ENCODE measurements at regions not wholly inside any gene's neighbourhood (a gene's known extent, or its start where the extent isn't known, plus 50 kb on each side); places are given as distances from the start of the nearest gene placed in this dataset.

GRCh38 chr10:9848278-9848677 lies 1169.4 kb upstream of the CELF2 start:
- Histone ChIP-seq H3K27me3 (ENCODE audit: control insufficient read depth, low read length) (no peaks in the 10 kb centered on the region), H4K20me1 (ENCODE audit: control insufficient read depth, insufficient read depth, low read depth, low read length) (no peaks in the 10 kb centered on the region), H3K27ac (ENCODE audit: low read depth, low read length) (no peak overlapping the region), H3K9me3 (ENCODE audit: control insufficient read depth, insufficient read depth, low read length) (no peaks in the 10 kb centered on the region), H3K4me3 (ENCODE audit: low read length) (no peak overlapping the region), H3K9me2 (replicated peaks; ENCODE audit: control insufficient read depth, low read length) (no peaks in the 10 kb centered on the region), H3K36me3 (ENCODE audit: control insufficient read depth, low read length) (no peaks in the 10 kb centered on the region), H3K4me2 (ENCODE audit: low read length) (no peak overlapping the region), H3F3A (ENCODE audit: control insufficient read depth, insufficient read depth) (no peaks in the 10 kb centered on the region), H3K4me1 (ENCODE audit: control insufficient read depth, low read length) (no peaks in the 10 kb centered on the region), H3K79me2 (ENCODE audit: control insufficient read depth, low read length) (no peaks in the 10 kb centered on the region)
- TF ChIP-seq EZH2phosphoT487 (IDR thresholded peaks at IDR 0.05; ENCODE audit: borderline replicate concordance, low read length) (no peak), CTCF (IDR thresholded peaks at IDR 0.05; ENCODE audit: low read depth, low read length, poor library complexity, severe bottlenecking) (no peak)

DNA sequence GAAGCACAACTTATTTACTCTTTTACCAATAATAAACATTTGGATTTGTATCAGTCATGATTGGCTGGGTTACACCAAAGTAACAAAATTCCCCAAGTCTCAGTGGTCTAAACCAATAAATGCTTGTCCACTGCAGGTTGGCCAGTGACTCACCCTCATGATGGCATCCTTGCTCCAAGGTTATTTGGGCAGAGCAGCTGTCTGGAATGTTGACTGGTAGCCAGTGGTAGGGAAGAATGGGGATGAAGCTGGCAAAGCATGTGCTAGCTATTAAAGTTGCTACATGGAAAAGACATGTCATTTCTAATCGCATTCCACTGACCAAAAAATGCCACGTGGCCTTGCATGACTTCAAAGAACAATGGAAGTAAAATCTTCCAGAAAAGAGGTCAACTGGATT lies 1168.7 kb upstream of the CELF2 start:
- H3K9me3 ChIP-seq (ENCODE audit: control insufficient read depth, insufficient read depth, low read length): no peaks in the 10 kb centered on the region
- no peaks in the 10 kb centered on the region for H3F3A ChIP-seq (ENCODE audit: control insufficient read depth, insufficient read depth)
- H3K36me3 ChIP-seq (ENCODE audit: control insufficient read depth, low read length): no peaks in the 10 kb centered on the region
- no peak overlapping the region for H3K4me3 ChIP-seq (ENCODE audit: low read length)
- H4K20me1 ChIP-seq (ENCODE audit: control insufficient read depth, insufficient read depth, low read depth, low read length): no peaks in the 10 kb centered on the region
- TF ChIP-seq CTCF (IDR thresholded peaks at IDR 0.05; ENCODE audit: low read depth, low read length, poor library complexity, severe bottlenecking) (no peak), EZH2phosphoT487 (IDR thresholded peaks at IDR 0.05; ENCODE audit: borderline replicate concordance, low read length) (no peak)
- no peaks in the 10 kb centered on the region for H3K9me2 ChIP-seq (replicated peaks; ENCODE audit: control insufficient read depth, low read length)
- H3K27me3 ChIP-seq (ENCODE audit: control insufficient read depth, low read length): no peaks in the 10 kb centered on the region
- H3K4me2 ChIP-seq (ENCODE audit: low read length): no peak overlapping the region
- H3K4me1 ChIP-seq (ENCODE audit: control insufficient read depth, low read length): no peaks in the 10 kb centered on the region
- H3K27ac ChIP-seq (ENCODE audit: low read depth, low read length): no peak overlapping the region
- H3K79me2 ChIP-seq (ENCODE audit: control insufficient read depth, low read length): no peaks in the 10 kb centered on the region

GRCh38 chr10:9850415-9850814 lies 1167.3 kb upstream of the CELF2 start:
- Histone ChIP-seq H3K4me1 (ENCODE audit: control insufficient read depth, low read length) (no peaks in the 10 kb centered on the region), H3K9me3 (ENCODE audit: control insufficient read depth, insufficient read depth, low read length) (no peaks in the 10 kb centered on the region), H3K27me3 (ENCODE audit: control insufficient read depth, low read length) (no peaks in the 10 kb centered on the region), H3K4me2 (ENCODE audit: low read length) (no peak overlapping the region), H3K9me2 (replicated peaks; ENCODE audit: control insufficient read depth, low read length) (no peaks in the 10 kb centered on the region), H3K36me3 (ENCODE audit: control insufficient read depth, low read length) (no peaks in the 10 kb centered on the region), H4K20me1 (ENCODE audit: control insufficient read depth, insufficient read depth, low read depth, low read length) (no peaks in the 10 kb centered on the region), H3K27ac (ENCODE audit: low read depth, low read length) (no peak overlapping the region), H3F3A (ENCODE audit: control insufficient read depth, insufficient read depth) (no peaks in the 10 kb centered on the region), H3K4me3 (ENCODE audit: low read length) (no peak overlapping the region), H3K79me2 (ENCODE audit: control insufficient read depth, low read length) (no peaks in the 10 kb centered on the region)
- no peak for TF ChIP-seq CTCF (IDR thresholded peaks at IDR 0.05; ENCODE audit: low read depth, low read length, poor library complexity, severe bottlenecking)
- no peak for TF ChIP-seq EZH2phosphoT487 (IDR thresholded peaks at IDR 0.05; ENCODE audit: borderline replicate concordance, low read length)

- Histone ChIP-seq H3K36me3 (ENCODE audit: control insufficient read depth, low read length) (no peaks in the 10 kb centered on the region), H3K4me2 (ENCODE audit: low read length) (no peak overlapping the region), H3K4me1 (ENCODE audit: control insufficient read depth, low read length) (no peaks in the 10 kb centered on the region), H3K4me3 (ENCODE audit: low read length) (no peak overlapping the region), H3K27ac (ENCODE audit: low read depth, low read length) (no peak overlapping the region), H3K9me3 (ENCODE audit: control insufficient read depth, insufficient read depth, low read length) (peaks cover 3% of the 10 kb centered on the region; the same call in 1 of the 2 replicates), H4K20me1 (ENCODE audit: control insufficient read depth, insufficient read depth, low read depth, low read length) (no peaks in the 10 kb centered on the region), H3F3A (ENCODE audit: control insufficient read depth, insufficient read depth) (no peaks in the 10 kb centered on the region), H3K27me3 (ENCODE audit: control insufficient read depth, low read length) (no peaks in the 10 kb centered on the region), H3K79me2 (ENCODE audit: control insufficient read depth, low read length) (no peaks in the 10 kb centered on the region), H3K9me2 (replicated peaks; ENCODE audit: control insufficient read depth, low read length) (no peaks in the 10 kb centered on the region)
- no peak for TF ChIP-seq EZH2phosphoT487 (IDR thresholded peaks at IDR 0.05; ENCODE audit: borderline replicate concordance, low read length)
- no peak for TF ChIP-seq CTCF (IDR thresholded peaks at IDR 0.05; ENCODE audit: low read depth, low read length, poor library complexity, severe bottlenecking)
Measured at GRCh38 chr10:9851808-9852207, 1165.9 kb upstream of the CELF2 start.

All from DOHH2 (cell line).